Neuronal stem cell (in vitro differentiated cells): ENCODE measurements at regions not wholly inside any gene's neighbourhood (a gene's known extent, or its start where the extent isn't known, plus 50 kb on each side); places are given as distances from the start of the nearest gene placed in this dataset.

Experiments
- DNase-seq: peaks from one replicate; pipeline ENCODE4 v3.0.0-alpha.2; 2013; ENCODE audit warnings: low spot score
- H2AFZ ChIP-seq: one replicate; pipeline ENCODE4 v1.6.1; 2013; ENCODE audit warnings: mild to moderate bottlenecking, low read length, inconsistent platforms
- H2AK5ac ChIP-seq: 2 replicates; pipeline ENCODE4 v1.6.1; 2013; ENCODE audit warnings: low read depth, mild to moderate bottlenecking, inconsistent platforms, low read length, moderate library complexity, mixed read lengths
- H2BK120ac ChIP-seq: 2 replicates; pipeline ENCODE4 v1.6.1; 2013; ENCODE audit warnings: low read depth, mild to moderate bottlenecking, inconsistent platforms, low read length, moderate library complexity, mixed read lengths
- H2BK12ac ChIP-seq: one replicate; pipeline ENCODE4 v1.6.1; 2013; ENCODE audit warnings: low read length, inconsistent platforms
- H2BK15ac ChIP-seq: 2 replicates; pipeline ENCODE4 v1.6.1; 2013; ENCODE audit warnings: mild to moderate bottlenecking, low read length, inconsistent platforms, mixed read lengths
- H2BK5ac ChIP-seq: one replicate; pipeline ENCODE4 v1.6.1; 2013; ENCODE audit warnings: inconsistent platforms, mild to moderate bottlenecking, low read length, moderate library complexity
- H3K14ac ChIP-seq: one replicate; pipeline ENCODE4 v1.6.1; 2013; ENCODE audit warnings: low read length, inconsistent platforms
- H3K18ac ChIP-seq: 2 replicates; pipeline ENCODE4 v1.6.1; 2013; ENCODE audit warnings: low read length, inconsistent platforms
- H3K23ac ChIP-seq: 2 replicates; pipeline ENCODE4 v1.6.1; 2013; ENCODE audit warnings: low read depth, mild to moderate bottlenecking, mixed read lengths, low read length, inconsistent platforms; ENCODE audit not compliant: poor library complexity
- H3K27ac ChIP-seq: replicated peaks from 3 replicates; pipeline ENCODE4 v1.5.1; 2013; ENCODE audit warnings: low read length, inconsistent platforms
- H3K27me3 ChIP-seq, 3 experiments: 2 replicates each; pipeline ENCODE4 v1.6.1; 2013; ENCODE audit warnings: low read length in 3 of 3, mild to moderate bottlenecking in 2 of 3, inconsistent platforms in 1 of 3, low read depth in 1 of 3, mixed read lengths in 1 of 3, moderate library complexity in 1 of 3; ENCODE audit not compliant: control insufficient read depth in 3 of 3, insufficient read depth in 3 of 3
- H3K36me3 ChIP-seq, 2 donors: replicated peaks in 1 of 2; 2 replicates each; pipeline ENCODE4 v1.6.1; 2013; ENCODE audit warnings: low read length in 2 of 2; ENCODE audit not compliant: control insufficient read depth in 2 of 2, insufficient read depth in 2 of 2
- H3K4ac ChIP-seq: 2 replicates; pipeline ENCODE4 v1.6.1; 2013; ENCODE audit warnings: inconsistent platforms, mild to moderate bottlenecking, low read length, moderate library complexity
- H3K4me1 ChIP-seq, 2 donors: 1 replicate in 1 of 2; 2 replicates in 1 of 2; pipeline ENCODE4 v1.6.1; 2013; ENCODE audit warnings: low read length in 2 of 2, low read depth in 1 of 2; ENCODE audit not compliant: control insufficient read depth in 2 of 2, insufficient read depth in 1 of 2
- H3K4me2 ChIP-seq: one replicate; pipeline ENCODE4 v1.6.1; 2013; ENCODE audit warnings: mild to moderate bottlenecking, low read length, inconsistent platforms; ENCODE audit not compliant: insufficient read depth, poor library complexity, severe bottlenecking
- H3K4me3 ChIP-seq, 2 donors: 2 replicates each; pipeline ENCODE4 v1.5.1; 2013; ENCODE audit warnings: low read length in 2 of 2, mild to moderate bottlenecking in 2 of 2, inconsistent platforms in 1 of 2, moderate library complexity in 1 of 2
- H3K79me1 ChIP-seq: one replicate; pipeline ENCODE4 v1.6.1; 2013; ENCODE audit warnings: low read depth, mild to moderate bottlenecking, inconsistent platforms, low read length, moderate library complexity
- H3K9ac ChIP-seq: one replicate; pipeline ENCODE4 v1.6.1; 2013; ENCODE audit warnings: mild to moderate bottlenecking, low read depth, low read length, inconsistent platforms; ENCODE audit not compliant: poor library complexity
- H3K9me3 ChIP-seq, 2 donors: replicated peaks in 1 of 2; 2 replicates each; pipeline versions ENCODE3 to v1.6.1; 2013; ENCODE audit warnings: low read length in 2 of 2, mild to moderate bottlenecking in 2 of 2, inconsistent platforms in 1 of 2, low read depth in 1 of 2, mixed read lengths in 1 of 2, moderate library complexity in 1 of 2; ENCODE audit not compliant: control insufficient read depth in 2 of 2, insufficient read depth in 1 of 2
- H4K8ac ChIP-seq: one replicate; pipeline ENCODE4 v1.6.1; 2013; ENCODE audit warnings: low read depth, mild to moderate bottlenecking, inconsistent platforms, low read length, moderate library complexity
- H4K91ac ChIP-seq: one replicate; pipeline ENCODE4 v1.6.1; 2013; ENCODE audit warnings: low read length, low read depth, mild to moderate bottlenecking, inconsistent platforms; ENCODE audit not compliant: poor library complexity
- WGBS, 2 donors: extraction: QIAGEN DNeasy Blood & Tissue Kit; methylation state at CpG; one replicate each; pipeline ENCODE4 v1.1.7; 2013; ENCODE audit warnings: missing lambda C conversion rate in 2 of 2, mixed read lengths in 1 of 2; ENCODE audit not compliant: insufficient read length in 2 of 2, insufficient replicate concordance in 1 of 2; ENCODE audit errors: extremely low coverage in 2 of 2; 5-methylcytosine and 5-hydroxymethylcytosine counted together

DNA sequence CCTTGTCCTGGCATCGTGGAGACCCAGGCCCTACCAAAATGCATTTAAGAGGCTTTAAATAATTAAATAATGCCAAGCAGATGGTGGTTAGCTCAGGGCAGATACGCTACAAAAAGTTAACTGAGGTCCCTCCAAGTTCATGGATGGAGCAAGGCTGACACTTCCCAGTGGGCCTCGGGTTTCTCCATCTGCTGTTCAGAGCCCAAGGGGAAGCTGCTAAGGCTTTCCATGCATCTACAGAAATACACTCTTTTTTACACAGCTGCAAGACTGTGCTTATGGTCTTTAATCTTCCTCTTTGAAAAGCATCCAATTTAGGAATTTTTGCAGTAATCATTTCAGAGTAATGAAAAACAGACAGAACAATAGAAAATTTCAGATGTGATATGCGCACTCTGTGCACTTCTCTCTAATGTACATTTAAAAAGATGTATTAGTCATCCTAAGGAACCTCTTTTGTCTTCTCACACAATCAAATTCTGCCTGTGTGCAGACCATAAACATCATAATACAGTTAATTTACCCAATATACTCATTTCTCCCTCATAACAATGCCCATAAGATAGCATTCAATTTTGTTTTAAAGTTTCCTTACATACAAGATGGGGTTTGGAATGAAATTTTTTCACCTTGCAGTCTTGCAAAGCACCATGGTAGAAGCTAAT is 173.2 kb upstream of the ATP1B1 start:
- no peak overlapping the region for H3K23ac ChIP-seq
- no peak overlapping the region for H2AFZ ChIP-seq
- no peak overlapping the region for H2BK5ac ChIP-seq
- no peak overlapping the region for H4K91ac ChIP-seq
- H3K4me3 ChIP-seq, result no peak overlapping the region
- no peak overlapping the region for H3K27ac ChIP-seq
- H2BK120ac ChIP-seq, result no peak overlapping the region
- no peaks in the 10 kb centered on the region for H3K27me3 ChIP-seq
- H3K9me3 ChIP-seq, result no peaks in the 10 kb centered on the region
- H3K9ac ChIP-seq, result no peak overlapping the region
- no peak for DNase-seq
- H3K4me2 ChIP-seq, result no peak overlapping the region
- no peak overlapping the region for H3K14ac ChIP-seq
- H2BK15ac ChIP-seq, result no peak overlapping the region
- no peak overlapping the region for H3K4ac ChIP-seq
- H2AK5ac ChIP-seq, result no peak overlapping the region
- no peak overlapping the region for H4K8ac ChIP-seq
- H3K79me1 ChIP-seq, result no peaks in the 10 kb centered on the region
- no peaks in the 10 kb centered on the region for H3K4me1 ChIP-seq
- no CpG with 5 or more reads among the region's 4 CpGs for WGBS, 2 donors
- no peak overlapping the region for H2BK12ac ChIP-seq
- H3K18ac ChIP-seq, result no peak overlapping the region
- H3K36me3 ChIP-seq, result no peaks in the 10 kb centered on the region

DNA sequence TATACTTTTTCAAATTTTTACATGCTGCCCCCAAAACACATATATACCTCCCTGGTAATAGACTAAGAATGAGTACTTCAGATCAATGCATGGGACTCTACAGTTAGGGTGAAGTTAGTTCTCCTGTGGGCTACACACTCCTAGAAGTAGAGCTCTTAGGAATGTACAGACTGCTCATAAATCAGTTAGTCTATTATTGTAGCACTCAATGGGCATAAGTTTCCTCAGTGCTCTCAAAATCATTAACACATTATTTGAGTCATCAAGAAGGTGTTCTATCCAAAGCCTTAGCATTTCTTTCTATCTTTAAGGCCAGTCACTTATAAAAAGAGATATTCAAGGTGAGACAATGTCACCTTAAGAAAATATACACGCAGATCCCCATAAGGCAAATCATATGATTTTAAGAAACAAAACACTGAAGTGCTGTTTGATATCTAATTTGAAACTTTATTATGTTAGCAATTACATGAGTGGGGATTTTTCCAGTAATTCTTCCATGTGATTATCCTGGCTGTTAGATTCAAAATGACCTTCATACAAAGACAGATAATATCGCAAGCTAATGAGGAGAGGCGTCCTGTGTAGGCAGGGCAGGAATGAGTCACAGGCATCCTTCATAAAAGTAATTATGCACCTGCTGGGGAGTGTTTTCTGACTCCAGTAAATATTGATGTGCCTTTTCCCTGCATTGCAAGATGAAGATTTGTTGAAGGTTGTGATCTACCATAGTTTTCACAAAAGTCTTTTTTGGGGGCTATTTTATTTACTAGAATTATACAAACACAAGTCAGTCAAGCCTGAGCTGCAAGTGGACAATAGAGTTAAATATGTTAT is 167.2 kb upstream of the ATP1B1 start:
- no peak overlapping the region for H2AFZ ChIP-seq
- no CpG with 5 or more reads among the region's 3 CpGs for WGBS, 2 donors

DNA sequence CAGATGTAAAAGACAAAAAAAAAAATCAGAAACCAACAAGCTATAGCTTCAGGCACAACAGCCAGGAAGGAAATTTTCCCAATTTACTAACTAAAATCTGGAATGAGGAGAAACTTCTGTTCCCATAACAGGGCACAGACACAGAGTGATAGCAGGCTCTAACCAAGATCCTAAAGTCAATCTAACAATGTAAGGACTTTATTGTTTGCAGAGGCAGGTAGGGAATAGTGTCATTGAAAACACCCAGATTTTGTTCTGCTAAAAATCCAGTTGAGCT is 166.6 kb upstream of the ATP1B1 start:
- H3K4ac ChIP-seq, result no peak overlapping the region
- no peaks in the 10 kb centered on the region for H3K36me3 ChIP-seq
- H3K27me3 ChIP-seq, result no peaks in the 10 kb centered on the region
- H3K4me3 ChIP-seq, result no peak overlapping the region
- H2BK12ac ChIP-seq, result no peak overlapping the region
- no peak overlapping the region for H3K9ac ChIP-seq
- H3K9me3 ChIP-seq, result no peaks in the 10 kb centered on the region
- no peak overlapping the region for H3K14ac ChIP-seq
- H2BK15ac ChIP-seq, result no peak overlapping the region
- H2AK5ac ChIP-seq, result no peak overlapping the region
- no peak overlapping the region for H4K91ac ChIP-seq
- no peak overlapping the region for H3K23ac ChIP-seq
- no peak overlapping the region for H3K27ac ChIP-seq
- no peak for DNase-seq
- no peak overlapping the region for H4K8ac ChIP-seq
- no peaks in the 10 kb centered on the region for H3K79me1 ChIP-seq
- H2AFZ ChIP-seq, result no peak overlapping the region
- no peaks in the 10 kb centered on the region for H3K4me1 ChIP-seq
- H2BK5ac ChIP-seq, result no peak overlapping the region
- no peak overlapping the region for H2BK120ac ChIP-seq
- no peak overlapping the region for H3K4me2 ChIP-seq
- no peak overlapping the region for H3K18ac ChIP-seq

More for the DNA sequence above, 167.2 kb upstream of the ATP1B1 start:
- no peak overlapping the region for H3K18ac ChIP-seq
- no peaks in the 10 kb centered on the region for H3K27me3 ChIP-seq
- no peak for DNase-seq
- no peaks in the 10 kb centered on the region for H3K4me1 ChIP-seq
- H4K91ac ChIP-seq, result no peak overlapping the region
- no peak overlapping the region for H3K4me2 ChIP-seq
- no peak overlapping the region for H2BK120ac ChIP-seq
- H3K27ac ChIP-seq, result no peak overlapping the region
- H2BK15ac ChIP-seq, result no peak overlapping the region
- no peak overlapping the region for H3K23ac ChIP-seq
- no peak overlapping the region for H2AK5ac ChIP-seq
- H3K9ac ChIP-seq, result no peak overlapping the region
- no peak overlapping the region for H4K8ac ChIP-seq
- no peaks in the 10 kb centered on the region for H3K79me1 ChIP-seq
- no peak overlapping the region for H3K14ac ChIP-seq
- H2BK12ac ChIP-seq, result no peak overlapping the region
- no peak overlapping the region for H2BK5ac ChIP-seq
- no peak overlapping the region for H3K4ac ChIP-seq
- H3K9me3 ChIP-seq, result no peaks in the 10 kb centered on the region
- H3K4me3 ChIP-seq, result no peak overlapping the region
- H3K36me3 ChIP-seq, result no peaks in the 10 kb centered on the region

GRCh38 chr1:168941640-168942039 is 164.8 kb upstream of the ATP1B1 start:
- no peak overlapping the region for H3K9ac ChIP-seq
- H2AFZ ChIP-seq, result no peak overlapping the region
- H2BK15ac ChIP-seq, result no peak overlapping the region
- no peak overlapping the region for H3K27ac ChIP-seq
- no peaks in the 10 kb centered on the region for H3K27me3 ChIP-seq
- H3K4me3 ChIP-seq, result no peak overlapping the region
- no peaks in the 10 kb centered on the region for H3K79me1 ChIP-seq
- no peak overlapping the region for H2BK12ac ChIP-seq
- no peak overlapping the region for H3K4me2 ChIP-seq
- no peak overlapping the region for H2AK5ac ChIP-seq
- no peaks in the 10 kb centered on the region for H3K4me1 ChIP-seq
- no peaks in the 10 kb centered on the region for H3K9me3 ChIP-seq
- no peak overlapping the region for H3K14ac ChIP-seq
- H2BK120ac ChIP-seq, result no peak overlapping the region
- H4K8ac ChIP-seq, result no peak overlapping the region
- no peaks in the 10 kb centered on the region for H3K36me3 ChIP-seq
- H3K4ac ChIP-seq, result no peak overlapping the region
- H3K18ac ChIP-seq, result no peak overlapping the region
- H3K23ac ChIP-seq, result no peak overlapping the region
- H2BK5ac ChIP-seq, result no peak overlapping the region
- DNase-seq, result no peak
- H4K91ac ChIP-seq, result no peak overlapping the region
